Osteocyte (in vitro differentiated cells): ENCODE measurements at regions not wholly inside any gene's neighbourhood (a gene's known extent, or its start where the extent isn't known, plus 50 kb on each side); places are given as distances from the start of the nearest gene placed in this dataset.

ENCODE experiments used
- DNase-seq: peaks from one replicate; pipeline ENCODE4 v3.0.0; 2021; ENCODE audit warnings: mixed read lengths; ENCODE audit not compliant: unreplicated experiment; ENCODE audit errors: extremely low spot score
- H3K27ac Mint-ChIP-seq: one replicate; pipeline ENCODE4 v1.8.0; 2021; ENCODE audit warnings: mild to moderate bottlenecking, mixed read lengths; ENCODE audit not compliant: unreplicated experiment
- H3K27me3 Mint-ChIP-seq: one replicate; pipeline ENCODE4 v1.8.0; 2021; ENCODE audit warnings: mixed read lengths; ENCODE audit not compliant: unreplicated experiment
- H3K36me3 Mint-ChIP-seq: one replicate; pipeline ENCODE4 v1.8.0; 2021; ENCODE audit warnings: mixed read lengths; ENCODE audit not compliant: unreplicated experiment
- H3K4me1 Mint-ChIP-seq: one replicate; pipeline ENCODE4 v1.8.0; 2021; ENCODE audit warnings: mixed read lengths; ENCODE audit not compliant: unreplicated experiment
- H3K4me3 Mint-ChIP-seq: one replicate; pipeline ENCODE4 v1.8.0; 2021; ENCODE audit warnings: mild to moderate bottlenecking, moderate library complexity, mixed read lengths; ENCODE audit not compliant: unreplicated experiment
- H3K9me3 Mint-ChIP-seq: one replicate; pipeline ENCODE4 v1.8.0; 2021; ENCODE audit warnings: mixed read lengths; ENCODE audit not compliant: unreplicated experiment
- TF ChIP-seq, protein P1 (sequence below): fragments of 200-600 bp; sonication (generic); IDR thresholded peaks from 2 replicates; pipeline ENCODE4 v1.5.0; 2021; ENCODE audit warnings: antibody characterized with exemption, mild to moderate bottlenecking, moderate library complexity

DNA sequence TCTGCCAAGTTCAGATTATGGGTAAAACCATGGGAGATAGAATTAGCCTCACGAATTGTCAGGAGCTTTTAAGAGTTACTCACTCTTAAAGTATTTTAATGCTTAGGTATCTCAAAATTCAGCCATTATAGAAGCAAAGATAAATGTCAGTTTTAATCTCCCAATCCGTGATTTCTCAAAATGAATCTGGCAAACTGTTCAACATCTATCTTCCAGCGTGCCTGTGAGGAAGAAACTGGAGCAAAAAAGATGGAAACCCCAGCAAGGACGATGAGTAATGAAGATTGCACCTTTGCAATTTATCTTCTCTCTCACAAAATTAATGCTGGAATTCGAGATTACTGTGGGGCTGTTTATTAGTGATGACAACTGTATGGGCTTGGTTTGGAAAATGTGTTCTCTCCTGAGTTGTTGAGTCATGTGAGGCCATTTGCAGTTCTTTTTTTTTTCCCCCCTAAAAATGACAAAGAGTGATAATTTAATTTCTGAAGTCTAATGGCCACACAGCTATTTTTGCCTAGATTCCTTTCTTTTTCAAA, 70.5 kb downstream of the PYDC2 start:
- Mint-ChIP-seq H3K4me3 (no peak overlapping the region), H3K27me3 (peaks cover 7% of the 10 kb centered on the region), H3K4me1 (no peaks in the 10 kb centered on the region), H3K27ac (no peak overlapping the region), H3K9me3 (no peaks in the 10 kb centered on the region), H3K36me3 (no peaks in the 10 kb centered on the region)
- TF ChIP-seq, protein P1, sequence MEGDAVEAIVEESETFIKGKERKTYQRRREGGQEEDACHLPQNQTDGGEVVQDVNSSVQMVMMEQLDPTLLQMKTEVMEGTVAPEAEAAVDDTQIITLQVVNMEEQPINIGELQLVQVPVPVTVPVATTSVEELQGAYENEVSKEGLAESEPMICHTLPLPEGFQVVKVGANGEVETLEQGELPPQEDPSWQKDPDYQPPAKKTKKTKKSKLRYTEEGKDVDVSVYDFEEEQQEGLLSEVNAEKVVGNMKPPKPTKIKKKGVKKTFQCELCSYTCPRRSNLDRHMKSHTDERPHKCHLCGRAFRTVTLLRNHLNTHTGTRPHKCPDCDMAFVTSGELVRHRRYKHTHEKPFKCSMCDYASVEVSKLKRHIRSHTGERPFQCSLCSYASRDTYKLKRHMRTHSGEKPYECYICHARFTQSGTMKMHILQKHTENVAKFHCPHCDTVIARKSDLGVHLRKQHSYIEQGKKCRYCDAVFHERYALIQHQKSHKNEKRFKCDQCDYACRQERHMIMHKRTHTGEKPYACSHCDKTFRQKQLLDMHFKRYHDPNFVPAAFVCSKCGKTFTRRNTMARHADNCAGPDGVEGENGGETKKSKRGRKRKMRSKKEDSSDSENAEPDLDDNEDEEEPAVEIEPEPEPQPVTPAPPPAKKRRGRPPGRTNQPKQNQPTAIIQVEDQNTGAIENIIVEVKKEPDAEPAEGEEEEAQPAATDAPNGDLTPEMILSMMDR: no peak
- DNase-seq: no peak

DNA sequence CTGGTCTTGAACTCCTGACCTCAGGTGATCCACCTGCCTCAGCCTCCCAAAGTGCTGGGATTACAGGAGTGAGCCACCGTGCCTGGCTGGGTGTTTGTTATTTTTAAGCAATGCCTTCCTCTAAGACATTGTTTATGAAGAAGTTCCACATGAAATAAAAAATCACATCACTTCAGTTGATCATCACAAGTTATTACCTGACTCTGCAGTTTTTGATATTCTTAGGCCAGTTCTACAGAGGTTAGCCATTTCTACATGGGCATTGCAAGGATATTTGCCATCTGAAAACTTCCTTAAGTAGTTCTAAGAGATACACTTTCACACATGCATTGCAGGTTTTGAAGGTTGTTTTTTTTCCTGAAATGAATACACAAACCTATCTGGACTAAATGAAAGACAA, 82.1 kb downstream of the PYDC2 start:
- H3K27me3 Mint-ChIP-seq: no peaks in the 10 kb centered on the region
- H3K4me1 Mint-ChIP-seq: no peaks in the 10 kb centered on the region
- DNase-seq: no peak
- no peak overlapping the region for H3K27ac Mint-ChIP-seq
- no peaks in the 10 kb centered on the region for H3K36me3 Mint-ChIP-seq
- TF ChIP-seq, protein P1: no peak
- H3K4me3 Mint-ChIP-seq: no peak overlapping the region
- H3K9me3 Mint-ChIP-seq: peaks cover 13% of the 10 kb centered on the region

DNA sequence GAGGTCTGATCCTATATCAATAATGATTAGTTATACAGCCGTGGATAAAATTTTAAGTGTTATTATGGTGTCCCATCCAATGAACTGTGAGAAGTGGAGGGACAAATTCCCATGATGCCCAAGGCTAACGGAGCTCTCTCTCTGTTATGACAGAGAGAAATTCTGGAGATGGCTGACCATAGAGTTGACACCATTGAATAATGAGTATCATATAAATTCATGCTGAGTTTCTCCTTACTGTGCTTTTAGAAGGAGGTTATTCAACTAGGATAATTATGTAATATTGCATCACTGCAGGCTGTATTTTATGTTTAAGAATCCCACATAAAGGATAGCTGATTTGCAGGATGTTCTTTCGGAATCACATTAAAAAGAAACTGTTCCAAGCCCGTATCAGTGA, 82.9 kb downstream of the PYDC2 start:
- Mint-ChIP-seq H3K27me3 (no peaks in the 10 kb centered on the region), H3K27ac (no peak overlapping the region), H3K36me3 (no peaks in the 10 kb centered on the region), H3K4me3 (no peak overlapping the region), H3K9me3 (peaks cover 22% of the 10 kb centered on the region), H3K4me1 (no peaks in the 10 kb centered on the region)
- DNase-seq: no peak
- TF ChIP-seq, protein P1: no peak

DNA sequence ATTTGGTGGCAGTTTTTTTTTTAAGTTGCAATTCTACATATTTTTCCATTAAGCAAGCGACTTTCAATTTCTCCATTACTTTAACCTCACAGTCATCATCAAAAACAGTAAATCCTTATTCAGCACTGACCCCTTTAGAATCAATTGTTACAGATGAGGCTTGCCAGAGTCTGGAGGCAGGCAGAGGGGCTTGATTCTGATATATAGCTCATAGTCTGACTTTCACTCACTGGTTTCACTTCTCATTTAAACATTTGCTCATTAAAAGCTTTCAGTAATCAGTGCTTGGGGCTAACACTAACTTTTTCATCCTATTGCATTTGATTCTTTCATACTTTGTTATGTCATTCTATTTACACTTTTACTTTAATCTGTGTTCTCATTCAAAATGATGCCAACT, 88.4 kb downstream of the PYDC2 start:
- TF ChIP-seq, protein P1: no peak
- no peak overlapping the region for H3K27ac Mint-ChIP-seq
- no peaks in the 10 kb centered on the region for H3K27me3 Mint-ChIP-seq
- DNase-seq: no peak
- no peaks in the 10 kb centered on the region for H3K4me1 Mint-ChIP-seq
- H3K9me3 Mint-ChIP-seq: peaks cover 19% of the 10 kb centered on the region
- no peak overlapping the region for H3K4me3 Mint-ChIP-seq
- no peaks in the 10 kb centered on the region for H3K36me3 Mint-ChIP-seq

DNA sequence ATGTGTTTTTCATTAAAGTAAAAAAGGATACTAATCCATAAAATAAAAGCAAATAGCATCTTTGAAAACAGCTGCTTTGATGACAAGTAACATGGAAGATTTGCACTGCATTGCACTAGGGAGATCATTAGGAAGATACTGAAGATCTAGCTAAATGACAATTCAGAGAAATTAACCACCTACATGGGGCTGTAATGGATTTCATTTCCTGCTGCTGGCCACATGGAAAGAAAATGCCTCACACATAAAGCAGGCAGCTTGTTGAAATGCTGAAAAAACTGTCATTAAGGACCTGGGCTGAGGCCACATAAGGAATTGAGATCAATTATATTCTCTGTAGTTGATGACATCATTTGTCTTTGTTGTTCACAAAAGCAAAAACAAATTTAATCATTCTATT, 94.1 kb downstream of the PYDC2 start:
- Mint-ChIP-seq H3K27me3 (no peaks in the 10 kb centered on the region), H3K36me3 (no peaks in the 10 kb centered on the region), H3K9me3 (no peaks in the 10 kb centered on the region), H3K27ac (no peak overlapping the region), H3K4me3 (no peak overlapping the region), H3K4me1 (no peaks in the 10 kb centered on the region)
- TF ChIP-seq, protein P1: no peak
- DNase-seq: no peak
